IgD-negative memory B cell (primary cell): ENCODE measurements at regions not wholly inside any gene's neighbourhood (a gene's known extent, or its start where the extent isn't known, plus 50 kb on each side); places are given as distances from the start of the nearest gene placed in this dataset.
A peak's percentile ranks its signal among the peaks of the same experiment; 100 is the strongest.

Source experiments
- H3K27ac Mint-ChIP-seq, 3 donors: one replicate each; pipeline ENCODE4 v1.8.0; 2020 to 2022; ENCODE audit warnings: mild to moderate bottlenecking in 3 of 3, mixed read lengths in 3 of 3, moderate library complexity in 1 of 3
- H3K27me3 Mint-ChIP-seq: one replicate; pipeline ENCODE4 v1.8.0; 2021; ENCODE audit warnings: mixed read lengths
- H3K36me3 Mint-ChIP-seq: one replicate; pipeline ENCODE4 v1.8.0; 2020; ENCODE audit warnings: mild to moderate bottlenecking, mixed read lengths
- H3K4me1 Mint-ChIP-seq, 3 donors: one replicate each; pipeline ENCODE4 v1.8.0; 2020 to 2022; ENCODE audit warnings: mixed read lengths in 3 of 3, mild to moderate bottlenecking in 1 of 3
- H3K4me3 Mint-ChIP-seq, 4 donors: one replicate each; pipeline ENCODE4 v1.8.0; 2020 to 2022; ENCODE audit warnings: mild to moderate bottlenecking in 4 of 4, mixed read lengths in 4 of 4, moderate library complexity in 3 of 4
- H3K9me3 Mint-ChIP-seq, 3 donors: one replicate each; pipeline ENCODE4 v1.8.0; 2020 to 2021; ENCODE audit warnings: mixed read lengths in 3 of 3, mild to moderate bottlenecking in 1 of 3

- H3K9me3 Mint-ChIP-seq = peaks cover 0 to 2% (median 0%) of the 10 kb centered on the region in 3 donors
- peaks cover 8% of the 10 kb centered on the region for H3K27me3 Mint-ChIP-seq
- H3K4me3 Mint-ChIP-seq = no peak overlapping the region
- no peaks in the 10 kb centered on the region for H3K36me3 Mint-ChIP-seq
- peak overlapping the region in 1 of 3 donors; percentile 35 for H3K27ac Mint-ChIP-seq
- H3K4me1 Mint-ChIP-seq = peaks cover 0 to 4% (median under 1%) of the 10 kb centered on the region in 3 donors
Observed at GRCh38 chr6:20326422-20326728, 75.3 kb upstream of the E2F3 start.

- H3K27ac Mint-ChIP-seq = no peak overlapping the region
- no peak overlapping the region for H3K4me3 Mint-ChIP-seq
- peaks cover 0 to 2% (median 0%) of the 10 kb centered on the region in 3 donors for H3K9me3 Mint-ChIP-seq
- no peaks in the 10 kb centered on the region for H3K36me3 Mint-ChIP-seq
- peaks cover 0 to 4% (median 2%) of the 10 kb centered on the region in 3 donors for H3K4me1 Mint-ChIP-seq
- peaks cover 8% of the 10 kb centered on the region for H3K27me3 Mint-ChIP-seq
Observed at GRCh38 chr6:20327141-20327540, 74.5 kb upstream of the E2F3 start.

- H3K27ac Mint-ChIP-seq = peak overlapping the region in 1 of 3 donors; percentile 7
- H3K9me3 Mint-ChIP-seq = peaks cover 0 to 2% (median 0%) of the 10 kb centered on the region in 3 donors
- H3K4me1 Mint-ChIP-seq = peaks cover 0 to 4% (median 2%) of the 10 kb centered on the region in 3 donors
- H3K27me3 Mint-ChIP-seq = peaks cover 8% of the 10 kb centered on the region
- no peak overlapping the region for H3K4me3 Mint-ChIP-seq
- H3K36me3 Mint-ChIP-seq = no peaks in the 10 kb centered on the region
Observed at GRCh38 chr6:20328266-20328923, 73.3 kb upstream of the E2F3 start.

- Mint-ChIP-seq H3K9me3 (peaks cover 0 to 2% (median 0%) of the 10 kb centered on the region in 3 donors), H3K4me1 (peaks cover 0 to 4% (median 2%) of the 10 kb centered on the region in 3 donors), H3K27ac (peak overlapping the region in 1 of 3 donors; percentile 7), H3K36me3 (no peaks in the 10 kb centered on the region), H3K4me3 (peak overlapping the region in 1 of 4 donors; percentile 74), H3K27me3 (peaks cover 11% of the 10 kb centered on the region)
Observed at GRCh38 chr6:20328924-20329300, 72.8 kb upstream of the E2F3 start.

GRCh38 chr6:20331042-20331441 lies 70.6 kb upstream of the E2F3 start:
- no peak overlapping the region for H3K4me3 Mint-ChIP-seq
- H3K27me3 Mint-ChIP-seq = peaks cover 16% of the 10 kb centered on the region
- H3K4me1 Mint-ChIP-seq = peaks cover 4 to 5% (median 4%) of the 10 kb centered on the region in 3 donors
- no peak overlapping the region for H3K27ac Mint-ChIP-seq
- H3K9me3 Mint-ChIP-seq = peaks cover 0 to 2% (median 0%) of the 10 kb centered on the region in 3 donors
- H3K36me3 Mint-ChIP-seq = no peaks in the 10 kb centered on the region

GRCh38 chr6:20331625-20332024 lies 70.1 kb upstream of the E2F3 start:
- Mint-ChIP-seq H3K4me3 (no peak overlapping the region), H3K36me3 (no peaks in the 10 kb centered on the region), H3K27me3 (peaks cover 18% of the 10 kb centered on the region), H3K9me3 (peaks cover 0 to 2% (median 0%) of the 10 kb centered on the region in 3 donors), H3K27ac (no peak overlapping the region), H3K4me1 (peaks cover 7% of the 10 kb centered on the region in 3 donors)

GRCh38 chr6:20332441-20333006 lies 69.2 kb upstream of the E2F3 start:
- Mint-ChIP-seq H3K4me3 (no peak overlapping the region), H3K36me3 (no peaks in the 10 kb centered on the region), H3K27ac (no peak overlapping the region), H3K27me3 (peaks cover 18% of the 10 kb centered on the region), H3K4me1 (peaks cover 7 to 8% (median 7%) of the 10 kb centered on the region in 3 donors), H3K9me3 (peaks cover 0 to under 1% (median 0%) of the 10 kb centered on the region in 3 donors)

GRCh38 chr6:20333721-20334269 lies 67.9 kb upstream of the E2F3 start:
- Mint-ChIP-seq H3K4me3 (no peak overlapping the region), H3K36me3 (no peaks in the 10 kb centered on the region), H3K9me3 (no peaks in the 10 kb centered on the region), H3K4me1 (peaks cover 7 to 8% (median 7%) of the 10 kb centered on the region in 3 donors), H3K27me3 (peaks cover 16% of the 10 kb centered on the region), H3K27ac (no peak overlapping the region)

- Mint-ChIP-seq H3K36me3 (no peaks in the 10 kb centered on the region), H3K4me1 (peaks cover 7 to 8% (median 7%) of the 10 kb centered on the region in 3 donors), H3K9me3 (no peaks in the 10 kb centered on the region), H3K4me3 (no peak overlapping the region), H3K27me3 (peaks cover 12% of the 10 kb centered on the region), H3K27ac (no peak overlapping the region)
Observed at GRCh38 chr6:20334334-20334733, 67.3 kb upstream of the E2F3 start.

GRCh38 chr6:20334962-20335361 lies 66.7 kb upstream of the E2F3 start:
- no peak overlapping the region for H3K4me3 Mint-ChIP-seq
- H3K27ac Mint-ChIP-seq = no peak overlapping the region
- no peaks in the 10 kb centered on the region for H3K9me3 Mint-ChIP-seq
- H3K36me3 Mint-ChIP-seq = no peaks in the 10 kb centered on the region
- H3K4me1 Mint-ChIP-seq = peaks cover 7 to 8% (median 7%) of the 10 kb centered on the region in 3 donors
- H3K27me3 Mint-ChIP-seq = peaks cover 13% of the 10 kb centered on the region

GRCh38 chr6:20335872-20336271 lies 65.8 kb upstream of the E2F3 start:
- Mint-ChIP-seq H3K4me3 (peak overlapping the region in 3 of 4 donors; percentile 18 to 85 (median 40)), H3K4me1 (peaks cover 7 to 8% (median 7%) of the 10 kb centered on the region in 3 donors), H3K9me3 (no peaks in the 10 kb centered on the region), H3K36me3 (no peaks in the 10 kb centered on the region), H3K27ac (peak overlapping the region in 1 of 3 donors; percentile 20), H3K27me3 (peaks cover 13% of the 10 kb centered on the region)

GRCh38 chr6:20338156-20338555 lies 63.5 kb upstream of the E2F3 start:
- Mint-ChIP-seq H3K4me1 (peaks cover 5 to 8% (median 7%) of the 10 kb centered on the region in 3 donors), H3K4me3 (peak overlapping the region in 1 of 4 donors; percentile 31), H3K27ac (no peak overlapping the region), H3K9me3 (no peaks in the 10 kb centered on the region), H3K36me3 (no peaks in the 10 kb centered on the region), H3K27me3 (peaks cover 12% of the 10 kb centered on the region)

- no peak overlapping the region for H3K27ac Mint-ChIP-seq
- H3K27me3 Mint-ChIP-seq = peaks cover 4% of the 10 kb centered on the region
- H3K4me1 Mint-ChIP-seq = peaks cover 5 to 8% (median 7%) of the 10 kb centered on the region in 3 donors
- no peaks in the 10 kb centered on the region for H3K36me3 Mint-ChIP-seq
- peaks cover 0 to 2% (median 0%) of the 10 kb centered on the region in 3 donors for H3K9me3 Mint-ChIP-seq
- no peak overlapping the region for H3K4me3 Mint-ChIP-seq
Observed at GRCh38 chr6:20340068-20340848, 61.4 kb upstream of the E2F3 start.

GRCh38 chr6:20341096-20341495 lies 60.6 kb upstream of the E2F3 start:
- Mint-ChIP-seq H3K36me3 (no peaks in the 10 kb centered on the region), H3K27ac (no peak overlapping the region)

GRCh38 chr6:20341564-20341963 lies 60.1 kb upstream of the E2F3 start:
- Mint-ChIP-seq H3K36me3 (no peaks in the 10 kb centered on the region), H3K4me1 (peaks cover 0 to 1% (median 0%) of the 10 kb centered on the region in 3 donors), H3K4me3 (no peak overlapping the region), H3K27me3 (peaks cover 1% of the 10 kb centered on the region), H3K27ac (no peak overlapping the region), H3K9me3 (peaks cover 0 to 2% (median 2%) of the 10 kb centered on the region in 3 donors)

More at GRCh38 chr6:20341096-20341495, 60.6 kb upstream of the E2F3 start:
- Mint-ChIP-seq H3K4me1 (peaks cover 2 to 5% (median 3%) of the 10 kb centered on the region in 3 donors), H3K9me3 (peaks cover 0 to 2% (median 0%) of the 10 kb centered on the region in 3 donors), H3K4me3 (no peak overlapping the region), H3K27me3 (peaks cover 4% of the 10 kb centered on the region)
